ENCODE measurements at regions not wholly inside any gene's neighbourhood (a gene's known extent, or its start where the extent isn't known, plus 50 kb on each side); places are given as distances from the start of the nearest gene placed in this dataset.

- Histone ChIP-seq H3F3A (ENCODE audit: insufficient read depth) (no peaks in the 10 kb centered on the region), H3K79me2 (ENCODE audit: insufficient read depth, low read length) (no peaks in the 10 kb centered on the region), H3K9me2 (replicated peaks; ENCODE audit: insufficient read depth, low read length) (no peaks in the 10 kb centered on the region), H2AFZ (ENCODE audit: low read depth, low read length, severe bottlenecking) (no peak overlapping the region), H3K36me3 (ENCODE audit: low read length) (no peaks in the 10 kb centered on the region), H3K4me2 (ENCODE audit: low read depth, low read length, poor library complexity, severe bottlenecking) (no peak overlapping the region), H3K9me3 (ENCODE audit: insufficient read depth, low read length) (no peaks in the 10 kb centered on the region), H3K27me3 (ENCODE audit: low read length) (no peaks in the 10 kb centered on the region), H3K27ac (ENCODE audit: low read depth, low read length) (no peak overlapping the region), H4K20me1 (ENCODE audit: low read depth, low read length) (no peaks in the 10 kb centered on the region), H3K9ac (ENCODE audit: low read length) (no peak overlapping the region), H3K4me3 (ENCODE audit: insufficient read depth, low read length, poor library complexity, severe bottlenecking) (no peak overlapping the region)
- TF ChIP-seq, protein P1, sequence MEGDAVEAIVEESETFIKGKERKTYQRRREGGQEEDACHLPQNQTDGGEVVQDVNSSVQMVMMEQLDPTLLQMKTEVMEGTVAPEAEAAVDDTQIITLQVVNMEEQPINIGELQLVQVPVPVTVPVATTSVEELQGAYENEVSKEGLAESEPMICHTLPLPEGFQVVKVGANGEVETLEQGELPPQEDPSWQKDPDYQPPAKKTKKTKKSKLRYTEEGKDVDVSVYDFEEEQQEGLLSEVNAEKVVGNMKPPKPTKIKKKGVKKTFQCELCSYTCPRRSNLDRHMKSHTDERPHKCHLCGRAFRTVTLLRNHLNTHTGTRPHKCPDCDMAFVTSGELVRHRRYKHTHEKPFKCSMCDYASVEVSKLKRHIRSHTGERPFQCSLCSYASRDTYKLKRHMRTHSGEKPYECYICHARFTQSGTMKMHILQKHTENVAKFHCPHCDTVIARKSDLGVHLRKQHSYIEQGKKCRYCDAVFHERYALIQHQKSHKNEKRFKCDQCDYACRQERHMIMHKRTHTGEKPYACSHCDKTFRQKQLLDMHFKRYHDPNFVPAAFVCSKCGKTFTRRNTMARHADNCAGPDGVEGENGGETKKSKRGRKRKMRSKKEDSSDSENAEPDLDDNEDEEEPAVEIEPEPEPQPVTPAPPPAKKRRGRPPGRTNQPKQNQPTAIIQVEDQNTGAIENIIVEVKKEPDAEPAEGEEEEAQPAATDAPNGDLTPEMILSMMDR (IDR thresholded peaks at IDR 0.05; ENCODE audit: insufficient read depth, low read length, poor library complexity, severe bottlenecking): no peak
- no peak for TF ChIP-seq EZH2phosphoT487 (conservative IDR thresholded peaks at IDR 0.05; ENCODE audit: low read length)
Measured at GRCh38 chr10:7464691-7465090, 53.9 kb upstream of the SFMBT2 start.
